HEK293 (cell line): ENCODE measurements at regions not wholly inside any gene's neighbourhood (a gene's known extent, or its start where the extent isn't known, plus 50 kb on each side); places are given as distances from the start of the nearest gene placed in this dataset.

Source experiments
- CTCF ChIA-PET: fragments of 350-600 bp; formaldehyde crosslinking; extraction: SDS; loops from one replicate; lab custom pipeline; 2021; ENCODE audit warnings: antibody characterized with exemption; lab: Yijun Ruan, JAX
- POLR2A ChIA-PET: fragments of 300-600 bp; formaldehyde crosslinking; extraction: SDS; loops from one replicate; lab custom pipeline; 2020; ENCODE audit warnings: antibody characterized with exemption, inconsistent platforms; lab: Yijun Ruan, JAX
- H3K27ac ChIP-seq: fragments of 200-500 bp; sonication (Bioruptor generic); 2 replicates; pipeline ENCODE4 v1.5.1; 2014; ENCODE audit warnings: low read depth, low read length, control low read depth, inconsistent platforms; ENCODE audit errors: extremely low read depth
- H3K36me3 ChIP-seq, 2 experiments: fragments of 200-500 bp in 1 of 2; sonication (Bioruptor generic) in 1 of 2; 1 replicate in 1 of 2; 2 replicates in 1 of 2; pipeline ENCODE4 v1.5.1; 2014 to 2017; ENCODE audit warnings: inconsistent platforms in 2 of 2, low read length in 2 of 2; ENCODE audit not compliant: control insufficient read depth in 2 of 2, insufficient read depth in 1 of 2
- H3K4me1 ChIP-seq: fragments of 200-500 bp; sonication (Bioruptor generic); 2 replicates; pipeline ENCODE4 v1.5.1; 2014; ENCODE audit warnings: mild to moderate bottlenecking, low read length, inconsistent platforms; ENCODE audit not compliant: control insufficient read depth, insufficient read depth
- H3K4me3 ChIP-seq: 2 replicates; pipeline ENCODE4 v1.5.1; 2011; ENCODE audit warnings: low read depth, mild to moderate bottlenecking, control low read depth, low read length, moderate library complexity
- H3K9me3 ChIP-seq: fragments of 200-500 bp; sonication (Bioruptor generic); 2 replicates; pipeline ENCODE4 v1.5.1; 2014; ENCODE audit warnings: low read depth, low read length, inconsistent platforms; ENCODE audit not compliant: control insufficient read depth, insufficient read depth
- CTCF ChIP-seq: fragments of 450-650 bp; formaldehyde crosslinking; IDR thresholded peaks from 2 replicates; pipeline ENCODE4 v1.5.1; 2016; ENCODE audit warnings: missing biosample characterization, missing genetic modification characterization
- HOXD13 ChIP-seq: sonication (generic); formaldehyde crosslinking; IDR thresholded peaks from 2 replicates; pipeline ENCODE4 v1.8.0; 2022; ENCODE audit warnings: missing genetic modification reagents, borderline replicate concordance
- RBAK ChIP-seq: fragments of 450-650 bp; formaldehyde crosslinking; IDR thresholded peaks from 2 replicates; pipeline ENCODE4 v1.5.1; 2016; ENCODE audit warnings: missing biosample characterization, missing genetic modification characterization
- SETDB1 ChIP-seq: IDR thresholded peaks from one replicate; pipeline ENCODE4 v1.6.1; 2017; ENCODE audit warnings: mild to moderate bottlenecking, low read length, moderate library complexity, mixed read lengths; ENCODE audit not compliant: insufficient read length
- ZIC2 ChIP-seq: fragments of 450-650 bp; formaldehyde crosslinking; IDR thresholded peaks from 2 replicates; pipeline ENCODE4 v1.5.1; 2016; ENCODE audit warnings: missing biosample characterization, missing genetic modification characterization
- ZNF138 ChIP-seq: fragments of 450-650 bp; formaldehyde crosslinking; IDR thresholded peaks from 2 replicates; pipeline ENCODE4 v1.5.1; 2016; ENCODE audit warnings: missing biosample characterization, missing genetic modification characterization, borderline replicate concordance
- ZNF223 ChIP-seq: fragments of 450-650 bp; formaldehyde crosslinking; IDR thresholded peaks from 2 replicates; pipeline ENCODE4 v1.5.1; 2016; ENCODE audit warnings: missing biosample characterization, missing genetic modification characterization
- ZNF394 ChIP-seq: fragments of 450-650 bp; formaldehyde crosslinking; IDR thresholded peaks from 2 replicates; pipeline ENCODE4 v1.5.1; 2016; ENCODE audit warnings: missing biosample characterization, missing genetic modification characterization, mild to moderate bottlenecking, moderate library complexity, borderline replicate concordance
- ZNF433 ChIP-seq: fragments of 450-650 bp; formaldehyde crosslinking; IDR thresholded peaks from 2 replicates; pipeline ENCODE4 v1.5.1; 2016; ENCODE audit warnings: missing biosample characterization, missing genetic modification characterization, low read depth
- ZNF510 ChIP-seq: fragments of 450-650 bp; formaldehyde crosslinking; IDR thresholded peaks from 2 replicates; pipeline ENCODE4 v1.5.1; 2018; ENCODE audit warnings: mild to moderate bottlenecking, missing genetic modification characterization, missing biosample characterization; ENCODE audit not compliant: insufficient replicate concordance
- ZNF514 ChIP-seq: fragments of 450-650 bp; formaldehyde crosslinking; IDR thresholded peaks from 2 replicates; pipeline ENCODE4 v1.5.1; 2016; ENCODE audit warnings: missing biosample characterization, missing genetic modification characterization
- ZNF629 ChIP-seq: fragments of 450-650 bp; formaldehyde crosslinking; IDR thresholded peaks from 2 replicates; pipeline ENCODE4 v1.5.1; 2017; ENCODE audit warnings: missing biosample characterization, missing genetic modification characterization
- ZNF701 ChIP-seq: fragments of 450-650 bp; formaldehyde crosslinking; IDR thresholded peaks from 2 replicates; pipeline ENCODE4 v1.5.1; 2016; ENCODE audit warnings: missing biosample characterization, missing genetic modification characterization
- ZNF747 ChIP-seq: fragments of 450-650 bp; formaldehyde crosslinking; IDR thresholded peaks from 2 replicates; pipeline ENCODE4 v1.5.1; 2016; ENCODE audit warnings: missing biosample characterization, missing genetic modification characterization
- ZNF768 ChIP-seq: fragments of 450-650 bp; formaldehyde crosslinking; IDR thresholded peaks from 2 replicates; pipeline ENCODE4 v1.5.1; 2018; ENCODE audit warnings: missing biosample characterization, mild to moderate bottlenecking, missing genetic modification characterization
- ZSCAN23 ChIP-seq: fragments of 450-650 bp; formaldehyde crosslinking; IDR thresholded peaks from 2 replicates; pipeline ENCODE4 v1.5.1; 2016; ENCODE audit warnings: missing biosample characterization, missing genetic modification characterization
- ZSCAN30 ChIP-seq: fragments of 450-650 bp; IDR thresholded peaks from 2 replicates; pipeline ENCODE4 v1.5.1; 2018; ENCODE audit warnings: missing biosample characterization, mild to moderate bottlenecking, missing genetic modification characterization, moderate library complexity

- CTCF ChIA-PET = no interaction called here
- no peak overlapping the region for H3K27ac ChIP-seq
- no peaks in the 10 kb centered on the region for H3K36me3 ChIP-seq
- H3K4me1 ChIP-seq = no peaks in the 10 kb centered on the region
- H3K4me3 ChIP-seq = no peak overlapping the region
- TF ChIP-seq ZSCAN23 (tag by site-specific recombination) (no peak), ZNF629 (tag by site-specific recombination) (no peak)
- H3K9me3 ChIP-seq = no peaks in the 10 kb centered on the region
- POLR2A ChIA-PET = no interaction called here
Measured at GRCh38 chr3:115363071-115363470, 216.0 kb upstream of the ZBTB20 start.

- Histone ChIP-seq H3K4me3 (no peak overlapping the region), H3K4me1 (no peaks in the 10 kb centered on the region), H3K36me3 (no peaks in the 10 kb centered on the region), H3K27ac (no peak overlapping the region), H3K9me3 (no peaks in the 10 kb centered on the region)
- POLR2A ChIA-PET = no interaction called here
- no peak for TF ChIP-seq RBAK (tag by site-specific recombination)
- CTCF ChIA-PET = no interaction called here
Measured at GRCh38 chr3:115369021-115369420, 221.9 kb upstream of the ZBTB20 start.

- Histone ChIP-seq H3K9me3 (no peaks in the 10 kb centered on the region), H3K4me3 (no peak overlapping the region), H3K27ac (no peak overlapping the region), H3K36me3 (no peaks in the 10 kb centered on the region), H3K4me1 (no peaks in the 10 kb centered on the region)
- POLR2A ChIA-PET = no interaction called here
- TF ChIP-seq ZSCAN30 = no peak
- TF ChIP-seq ZNF138 (tag by site-specific recombination) = no peak
- no peak for TF ChIP-seq SETDB1
- no peak for TF ChIP-seq ZIC2 (tag by site-specific recombination)
- TF ChIP-seq ZNF514 (tag by site-specific recombination) = no peak
- TF ChIP-seq ZNF768 (tag by site-specific recombination) = no peak
- no peak for TF ChIP-seq ZNF701
- no peak for TF ChIP-seq ZNF223 (tag by site-specific recombination)
- TF ChIP-seq ZNF433 = no peak
- CTCF ChIA-PET = no interaction called here
Measured at GRCh38 chr3:115375362-115375761, 228.3 kb upstream of the ZBTB20 start.

GRCh38 chr3:115380883-115381572, 233.9 kb upstream of the ZBTB20 start:
- Histone ChIP-seq H3K27ac (no peak overlapping the region), H3K4me3 (no peak overlapping the region), H3K36me3 (no peaks in the 10 kb centered on the region), H3K9me3 (no peaks in the 10 kb centered on the region), H3K4me1 (no peaks in the 10 kb centered on the region)
- ChIA-PET POLR2A (no interaction called here), CTCF (no interaction called here)
- no peak for TF ChIP-seq ZNF394 (tag by site-specific recombination)
- TF ChIP-seq ZNF747 (tag by site-specific recombination) = no peak
- TF ChIP-seq CTCF (tag by site-specific recombination) = no peak
- TF ChIP-seq HOXD13 (CRISPR knock-in tag) = no peak
- TF ChIP-seq ZNF510 (tag by site-specific recombination) = no peak
